Colon (tissue), 2 donors: ENCODE measurements at regions not wholly inside any gene's neighbourhood (a gene's known extent, or its start where the extent isn't known, plus 50 kb on each side); places are given as distances from the start of the nearest gene placed in this dataset.
"Not testable (repeated sequence)": the region's sequence is repeated elsewhere in the genome, so short reads cannot be mapped to it uniquely, and the experiment has no call there.

Experiments
- FAIRE-seq: peaks from 2 replicates; lab custom pipeline; 2012; peaks lifted over from hg19 to GRCh38; lab: Jason Lieb, UNC
- donor health status: control.
- donor health status: control.

GRCh38 chr11:86167499-86168164 is 76.9 kb upstream of the EED start:
- no peak for FAIRE-seq

DNA sequence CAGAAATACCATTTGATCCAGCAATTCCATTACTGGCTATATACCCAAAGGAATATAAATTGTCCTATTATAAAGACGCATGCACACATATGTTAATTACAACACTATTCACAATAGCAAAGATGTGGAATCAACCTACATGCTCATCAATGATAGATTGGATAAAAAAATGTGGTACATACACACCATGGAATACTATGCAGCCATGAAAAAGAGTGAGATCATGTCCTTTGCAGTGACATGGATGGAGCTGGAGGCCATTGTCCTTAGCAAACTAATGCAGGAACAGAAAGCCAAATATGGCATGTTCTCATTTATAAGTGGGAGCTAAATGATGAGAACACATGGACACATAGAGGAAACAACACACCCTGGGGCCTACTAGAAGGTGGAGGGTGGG is 78.3 kb upstream of the EED start:
- FAIRE-seq: not testable (repeated sequence)

DNA sequence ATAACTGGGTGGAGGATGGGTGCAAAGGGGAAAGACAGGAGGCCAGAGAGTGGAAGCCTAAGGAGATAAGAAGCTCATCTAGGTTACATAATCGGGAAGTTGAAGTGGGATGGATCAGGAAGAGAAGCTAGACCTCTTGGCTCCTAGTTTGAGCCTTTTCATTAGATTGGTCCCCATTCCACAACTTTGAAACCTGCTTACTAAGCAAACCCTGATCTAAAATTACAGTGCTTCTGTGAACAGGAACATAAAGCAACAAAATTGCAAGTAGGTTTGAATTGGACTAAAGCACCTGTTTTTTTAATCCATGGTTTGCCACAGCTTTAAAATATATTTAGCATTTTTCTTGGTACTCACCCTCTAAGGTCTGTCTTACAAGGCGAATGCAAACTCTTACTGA is 80.4 kb upstream of the EED start:
- FAIRE-seq: no peak

DNA sequence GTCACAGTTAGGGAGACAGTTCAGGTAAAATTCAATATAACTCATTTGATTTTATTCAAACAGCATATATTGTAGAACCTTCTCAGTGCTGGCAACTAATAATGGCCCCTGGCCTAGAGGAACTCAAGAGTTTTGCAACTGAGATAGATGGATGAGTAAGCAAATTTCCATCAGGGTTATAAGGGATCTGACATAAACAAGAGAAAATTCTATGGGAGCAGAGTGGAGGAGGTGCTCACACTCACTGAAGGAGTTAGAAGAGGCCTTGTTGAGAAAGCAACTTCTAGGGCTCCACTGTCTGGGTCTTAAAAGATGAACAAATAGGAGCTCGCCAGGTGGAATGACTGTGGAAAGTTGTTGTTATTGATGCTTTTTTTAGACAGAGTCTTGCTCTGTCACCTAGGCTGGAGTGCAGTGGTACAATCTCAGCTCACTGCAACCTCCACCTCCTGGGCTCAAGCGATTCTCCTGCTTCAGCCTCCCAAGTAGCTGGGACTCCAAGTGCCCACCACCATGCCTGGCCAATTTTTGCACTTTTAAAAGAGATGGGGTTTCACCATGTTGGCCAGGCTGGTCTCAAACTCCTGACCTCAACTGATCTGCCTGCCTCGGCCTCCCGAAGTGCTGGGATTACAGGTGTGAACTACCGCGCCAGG is 81.2 kb upstream of the EED start:
- FAIRE-seq: not testable (repeated sequence)

DNA sequence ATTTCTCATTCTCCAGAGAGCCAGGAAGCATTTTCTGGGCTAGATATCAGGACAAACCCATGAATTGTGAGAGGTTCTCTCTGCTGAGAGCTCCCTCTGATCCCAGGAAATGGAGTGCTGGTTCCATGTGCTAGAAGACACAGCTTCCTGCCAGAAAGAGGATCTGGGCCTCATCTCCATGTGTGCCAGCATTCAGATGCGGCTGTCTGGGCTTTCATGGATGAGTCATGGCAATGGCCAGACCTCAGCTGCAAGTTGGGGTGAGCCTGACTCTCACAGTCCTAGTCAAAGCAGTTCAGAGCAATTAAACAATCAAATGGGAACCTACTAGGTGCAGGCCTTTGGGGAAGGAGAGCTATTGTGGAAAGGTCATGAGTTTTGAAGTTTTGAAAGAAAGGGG is 82.3 kb upstream of the EED start:
- FAIRE-seq: no peak

GRCh38 chr11:86161837-86162236 is 82.7 kb upstream of the EED start:
- FAIRE-seq: no peak

DNA sequence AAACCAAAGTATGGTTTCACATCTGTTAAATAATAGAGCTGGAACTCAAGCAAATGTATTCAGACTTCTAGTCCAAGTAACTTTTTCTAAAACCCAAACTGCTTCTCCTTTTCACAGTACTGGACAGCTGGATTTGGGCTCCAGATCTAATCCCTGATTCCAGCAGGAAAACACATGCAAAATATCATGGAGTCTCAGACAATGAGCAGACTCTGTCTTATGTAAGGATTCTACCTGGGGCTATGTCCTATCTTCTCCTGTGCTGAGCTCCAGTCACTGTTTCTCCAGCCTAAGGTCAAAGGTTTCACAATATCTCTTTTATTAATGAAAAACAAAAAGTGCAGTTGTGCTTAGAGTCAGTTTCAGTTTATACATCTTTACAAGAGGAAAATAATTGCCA is 83.2 kb upstream of the EED start:
- FAIRE-seq: no peak

GRCh38 chr11:86160541-86161149 is 83.9 kb upstream of the EED start:
- FAIRE-seq: no peak

DNA sequence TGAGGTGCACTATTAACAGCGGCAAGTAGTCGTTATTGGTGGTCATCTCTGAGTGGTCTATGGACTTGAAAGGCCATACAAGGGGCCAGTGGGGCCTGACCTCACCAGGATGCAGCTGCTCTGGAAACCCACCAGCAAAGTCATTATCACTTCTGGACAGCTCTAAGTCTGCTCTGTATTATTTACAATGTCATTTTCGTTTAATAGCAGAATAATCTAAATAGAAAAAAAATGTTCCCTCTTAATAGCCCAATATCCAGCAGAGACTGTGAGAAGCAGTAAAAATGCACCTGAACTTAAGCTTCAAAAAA is 85.0 kb upstream of the EED start:
- FAIRE-seq: no peak

- no peak for FAIRE-seq
These were observed 85.6 kb upstream of the EED start for GRCh38 chr11:86158704-86159580.

- FAIRE-seq: no peak
These were observed 86.7 kb upstream of the EED start for GRCh38 chr11:86157797-86158378.

DNA sequence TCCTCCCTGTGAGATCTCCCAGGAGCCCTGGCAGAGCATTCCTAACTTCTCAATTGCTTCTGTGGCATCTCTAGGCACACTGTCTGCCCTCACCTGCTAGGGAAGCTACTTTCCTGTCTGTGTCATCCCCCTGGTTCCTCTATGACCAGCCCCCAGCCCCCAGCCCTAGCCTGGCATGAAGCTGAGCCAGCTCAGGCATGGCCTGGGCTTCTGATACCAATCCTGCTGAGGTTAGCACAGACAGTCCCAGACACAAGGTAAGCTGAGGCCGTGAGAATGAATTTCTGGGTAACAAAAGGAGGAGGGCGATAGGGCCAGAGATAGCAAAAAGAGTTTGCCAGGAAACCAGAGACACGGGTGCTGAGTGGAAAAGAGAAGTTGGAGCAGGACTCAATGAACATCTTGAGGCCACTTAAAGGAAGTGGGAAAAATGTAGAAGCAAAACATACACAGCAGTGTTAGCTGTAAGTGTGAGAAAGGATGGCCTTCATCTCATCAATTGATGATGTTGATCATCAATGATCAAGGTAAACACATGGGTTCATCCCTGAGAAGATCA is 87.6 kb upstream of the PICALM start:
- FAIRE-seq: no peak

- no peak for FAIRE-seq
These were observed 86.4 kb upstream of the PICALM start for GRCh38 chr11:86155200-86155844.

DNA sequence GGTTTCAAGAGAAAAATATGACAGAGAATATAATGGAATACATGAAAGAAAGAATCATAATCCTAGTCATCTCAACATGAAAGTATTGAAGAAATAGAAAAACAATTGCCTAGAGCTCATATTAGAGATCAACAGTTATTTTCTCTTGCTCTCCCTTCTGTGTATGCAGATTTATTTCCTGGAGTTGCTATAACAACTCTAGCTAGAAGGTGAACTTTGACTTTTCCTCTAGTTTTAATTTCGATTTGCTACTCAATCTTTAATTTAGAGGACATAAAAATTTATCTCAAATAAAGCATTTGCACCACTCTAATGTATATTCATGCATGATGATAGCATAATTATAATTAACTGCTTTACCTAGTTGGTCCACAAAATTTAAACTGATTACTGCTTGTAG is 84.6 kb upstream of the PICALM start:
- no peak for FAIRE-seq

GRCh38 chr11:86152901-86153300 is 84.0 kb upstream of the PICALM start:
- no peak for FAIRE-seq

DNA sequence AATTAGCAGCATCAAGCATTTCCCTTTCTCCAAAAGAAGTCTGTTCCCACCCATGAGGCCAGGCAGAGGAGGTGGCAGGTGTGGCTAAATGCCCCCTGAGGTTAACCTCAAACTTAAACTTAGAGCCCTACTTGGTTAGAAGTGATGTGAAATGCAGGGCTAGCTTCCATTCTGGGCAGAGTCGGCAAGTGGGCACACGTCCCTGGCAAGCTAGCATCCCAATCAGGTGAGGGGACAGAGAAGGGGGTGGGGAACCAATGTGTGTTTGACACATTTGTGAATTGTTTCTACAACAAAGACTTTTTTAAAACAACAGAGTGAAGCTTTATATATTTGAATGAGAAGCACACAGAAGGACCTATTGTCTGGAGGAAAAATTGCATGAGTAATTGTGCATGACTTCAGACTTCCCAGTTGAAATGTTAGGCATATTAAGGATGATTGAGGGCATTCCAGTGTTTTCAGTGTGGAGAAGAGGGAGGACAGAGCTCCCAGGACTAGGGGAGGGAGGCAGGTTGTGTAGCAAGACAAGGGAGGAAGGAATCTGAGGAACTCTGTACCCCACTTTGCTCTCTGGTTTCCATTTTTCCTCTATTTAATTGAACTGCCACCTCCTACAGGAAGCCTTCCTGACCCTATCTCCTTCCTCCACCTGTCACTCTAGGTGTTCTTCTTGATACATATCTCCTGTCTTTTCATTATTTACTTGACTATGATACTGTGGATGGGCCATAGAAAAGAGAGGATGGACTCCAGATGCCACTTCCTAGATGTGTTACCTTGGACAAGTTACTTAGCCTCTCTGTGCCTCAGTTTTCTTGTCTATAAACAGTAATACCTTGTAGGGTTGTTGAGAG is 83.3 kb upstream of the PICALM start:
- no peak for FAIRE-seq

DNA sequence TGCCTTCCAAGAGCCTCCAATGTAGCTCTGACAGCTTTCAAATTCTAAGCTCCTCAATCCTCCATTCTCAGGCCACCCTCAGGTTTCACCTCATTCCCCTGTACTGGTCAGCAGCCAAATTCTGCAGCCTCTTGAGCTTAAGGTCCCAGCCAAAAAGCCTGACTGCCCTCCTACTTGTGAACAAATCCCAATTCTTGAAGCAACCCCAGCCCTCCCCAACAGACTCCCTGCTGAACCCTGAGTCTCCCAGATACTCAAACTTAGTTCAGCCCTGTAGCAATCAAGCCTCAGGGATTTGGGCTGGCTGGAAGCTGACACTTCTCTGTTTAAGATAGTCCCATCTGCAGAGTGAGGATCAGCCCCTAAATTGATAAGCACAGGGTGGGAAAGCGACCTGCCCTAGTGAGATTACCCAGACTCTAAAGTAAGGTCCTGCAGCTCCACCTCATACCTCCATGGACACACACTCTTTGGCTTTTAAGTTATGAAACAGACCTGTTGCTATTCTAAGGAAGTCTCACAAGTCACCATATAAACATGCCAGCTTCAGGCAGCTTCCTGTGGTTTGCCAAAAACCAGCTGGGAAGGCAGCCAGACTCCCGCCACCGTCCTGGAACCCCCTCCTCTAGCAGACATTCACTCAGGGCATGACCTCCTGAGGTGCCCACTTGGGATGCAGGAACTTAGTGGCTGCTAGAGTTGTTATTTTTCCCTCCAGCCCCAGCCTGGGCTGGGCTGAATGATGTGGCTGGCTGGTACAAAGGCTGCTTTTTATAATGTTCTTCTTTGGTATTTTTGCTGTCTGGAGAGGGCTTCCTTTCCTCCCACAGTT is 82.5 kb upstream of the PICALM start:
- no peak for FAIRE-seq

DNA sequence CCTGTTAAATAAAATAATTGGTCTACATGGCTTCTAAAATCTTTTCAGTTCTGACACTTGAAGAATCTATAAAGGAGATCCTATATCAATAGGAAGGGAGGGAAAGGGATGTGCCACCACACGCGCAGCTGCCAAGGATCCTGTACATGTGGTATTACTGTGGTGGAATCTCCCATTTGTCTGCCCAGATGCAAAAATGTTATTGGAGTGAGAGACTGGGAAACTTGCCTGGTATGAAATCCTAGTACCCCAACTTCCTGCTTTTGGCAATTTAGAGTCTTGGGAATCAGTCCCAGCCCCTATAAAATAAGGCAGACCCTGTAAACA is 81.9 kb upstream of the PICALM start:
- no peak for FAIRE-seq

- FAIRE-seq: no peak
These were observed 80.9 kb upstream of the PICALM start for GRCh38 chr11:86149792-86150191.

DNA sequence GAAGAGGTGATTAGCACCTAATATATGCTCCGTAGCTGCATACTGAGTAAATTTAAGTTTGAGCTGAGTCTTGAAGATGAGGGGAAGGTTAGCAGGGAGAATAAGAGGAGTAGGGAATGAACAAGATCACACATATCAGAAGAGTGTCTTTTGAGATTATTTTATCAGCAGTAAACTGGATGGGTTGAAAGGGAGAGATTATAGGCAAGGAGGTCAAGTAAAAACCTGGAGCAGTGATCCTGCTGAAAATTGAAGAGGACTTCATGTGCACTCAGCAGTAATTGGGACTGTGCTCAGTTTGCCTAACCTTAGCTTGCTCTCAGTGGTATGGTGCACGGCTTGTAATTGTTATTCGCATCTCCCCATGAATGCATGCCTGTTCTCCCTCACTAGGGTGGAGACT is 79.5 kb upstream of the PICALM start:
- no peak for FAIRE-seq
